GM21717 (cell line): ENCODE measurements at regions not wholly inside any gene's neighbourhood (a gene's known extent, or its start where the extent isn't known, plus 50 kb on each side); places are given as distances from the start of the nearest gene placed in this dataset.
"Not testable (repeated sequence)": the region's sequence is repeated elsewhere in the genome, so short reads cannot be mapped to it uniquely, and the experiment has no call there.

Experiments
- ATAC-seq: cut with Tn5 transposase; IDR thresholded peaks from one replicate; pipeline ENCODE4 v1.9.1; 2021; ENCODE audit warnings: mild to moderate bottlenecking, moderate library complexity; ENCODE audit not compliant: unreplicated experiment

DNA sequence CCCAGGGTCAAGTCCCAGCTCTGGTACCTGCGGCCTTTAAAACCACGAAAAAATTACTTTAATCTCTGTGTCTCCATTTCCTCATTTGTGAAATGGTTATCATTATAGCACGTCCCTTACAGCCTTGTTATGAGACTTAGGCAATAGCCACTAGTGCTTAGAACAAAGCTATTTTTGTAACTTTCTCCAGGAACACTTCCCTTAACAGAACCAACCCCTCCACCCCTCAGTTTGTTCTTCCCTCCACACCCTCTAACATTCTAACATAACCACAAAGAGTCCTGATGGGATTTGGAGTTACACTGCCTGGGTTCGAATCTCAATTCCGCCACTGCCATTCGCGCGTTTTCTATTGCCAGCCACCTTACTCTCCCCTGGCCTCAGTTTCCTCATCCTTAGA, 2777.4 kb upstream of the TPTE start:
- ATAC-seq, result not testable (repeated sequence)

GRCh38 chr21:7744406-7745099, 2776.8 kb upstream of the TPTE start:
- ATAC-seq, result peak; percentile 97

- ATAC-seq, result peak; percentile 62
These were observed 2776.3 kb upstream of the TPTE start for GRCh38 chr21:7745100-7745450.

GRCh38 chr21:7747964-7748363, 2773.4 kb upstream of the TPTE start:
- not testable (repeated sequence) for ATAC-seq

DNA sequence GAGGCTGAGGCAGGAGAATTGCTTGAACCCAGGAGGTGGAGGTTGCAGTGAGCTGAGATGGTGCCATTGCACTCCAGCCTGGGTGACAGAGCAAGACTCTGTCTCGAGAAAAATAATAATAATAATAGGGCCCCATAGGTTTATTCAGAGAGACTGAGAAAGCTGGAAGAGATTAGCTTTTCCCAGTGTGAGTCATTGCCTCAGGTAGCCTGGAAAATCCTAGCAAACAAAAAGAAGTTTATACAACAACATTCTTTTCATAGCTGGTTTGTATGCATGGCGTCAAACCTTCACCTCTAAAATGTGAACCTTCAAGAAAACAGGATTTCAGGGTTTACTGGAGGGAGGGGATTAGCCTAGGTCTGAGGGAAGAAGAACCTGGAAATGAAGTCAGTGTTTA, 2768.8 kb upstream of the TPTE start:
- ATAC-seq, result not testable (repeated sequence)

DNA sequence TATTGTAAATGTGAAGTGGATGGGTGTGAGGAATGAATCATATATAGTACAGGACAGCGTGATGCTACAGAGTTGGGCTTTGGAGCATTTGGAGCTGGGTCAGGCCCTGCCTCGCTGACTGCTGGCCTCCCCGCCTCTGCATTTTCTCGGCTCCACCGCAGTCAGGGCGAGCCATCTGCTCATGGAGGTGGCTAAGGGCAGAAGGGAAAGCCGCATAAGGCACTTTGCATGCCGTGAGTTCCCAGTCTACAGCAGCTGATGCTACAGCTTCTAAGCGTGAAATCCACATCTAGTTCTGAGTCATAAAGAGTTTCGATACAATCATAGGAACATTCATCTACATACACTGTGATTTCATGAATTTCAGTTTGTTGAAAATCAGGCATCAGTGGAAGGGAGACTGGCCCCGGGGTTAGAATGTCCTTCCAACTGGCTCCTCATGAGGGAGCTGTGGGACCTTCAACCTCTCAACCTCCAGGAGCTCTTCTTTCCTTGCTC, 2768.0 kb upstream of the TPTE start:
- peak; percentile 73 for ATAC-seq

DNA sequence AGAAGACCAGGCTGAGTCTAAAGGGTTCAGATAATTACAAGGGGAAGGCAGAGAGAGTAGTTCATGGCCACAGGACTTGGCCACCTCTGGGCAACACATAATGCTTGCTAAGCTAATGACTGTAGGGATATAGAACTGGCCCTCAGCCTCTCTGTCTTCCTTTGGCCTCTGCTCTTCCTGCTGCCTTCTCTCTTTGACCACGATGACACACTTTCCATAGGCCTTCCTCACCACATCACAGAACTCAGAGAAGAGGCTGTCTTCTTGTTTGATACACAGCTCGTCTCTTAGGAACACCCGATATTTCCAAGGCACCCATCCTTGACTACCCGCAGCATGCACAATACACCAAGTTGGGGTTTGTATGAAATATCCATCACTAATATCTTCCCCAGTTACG, 2751.4 kb upstream of the TPTE start:
- ATAC-seq, result not testable (repeated sequence)

DNA sequence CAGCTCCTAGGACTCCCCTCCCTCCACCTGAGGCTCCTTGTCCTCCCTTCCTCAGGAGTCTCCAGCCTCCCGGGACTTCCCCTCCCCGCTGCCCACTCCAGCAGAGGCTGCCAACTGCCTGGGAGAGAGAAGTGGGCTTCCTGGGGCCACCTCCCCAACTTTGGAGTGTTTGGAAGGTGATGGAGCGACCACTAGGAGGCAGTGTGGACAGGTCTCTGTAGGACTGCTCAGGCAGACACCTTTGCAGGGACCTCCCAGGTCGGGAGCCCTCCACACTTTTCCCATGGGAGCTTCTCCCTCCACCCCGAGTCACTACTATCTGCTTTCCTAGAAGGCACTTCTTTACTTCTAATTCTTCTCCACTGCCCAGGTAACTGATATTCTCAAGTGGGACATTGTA, 2747.2 kb upstream of the TPTE start:
- ATAC-seq, result not testable (repeated sequence)

GRCh38 chr21:7775327-7775984, 2745.9 kb upstream of the TPTE start:
- ATAC-seq, result not testable (repeated sequence)

DNA sequence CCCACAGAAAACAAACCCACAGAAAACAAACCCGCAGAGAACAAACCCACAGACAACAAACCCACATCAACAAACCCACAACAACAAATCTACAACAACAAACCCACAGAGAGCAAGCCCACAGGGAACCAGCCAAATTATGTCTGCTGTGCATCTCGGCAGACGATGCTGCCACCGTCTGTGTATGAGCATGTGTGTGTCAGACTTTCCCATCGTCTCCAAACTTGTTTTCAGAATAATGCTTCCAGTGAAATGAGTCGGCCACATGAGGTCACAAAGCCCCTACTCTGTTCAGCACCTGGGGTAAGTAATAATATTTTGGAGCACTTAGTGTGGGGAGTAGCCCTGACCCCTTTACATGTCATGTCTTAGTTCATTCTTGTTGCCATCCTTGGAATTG, 2745.3 kb upstream of the TPTE start:
- not testable (repeated sequence) for ATAC-seq

DNA sequence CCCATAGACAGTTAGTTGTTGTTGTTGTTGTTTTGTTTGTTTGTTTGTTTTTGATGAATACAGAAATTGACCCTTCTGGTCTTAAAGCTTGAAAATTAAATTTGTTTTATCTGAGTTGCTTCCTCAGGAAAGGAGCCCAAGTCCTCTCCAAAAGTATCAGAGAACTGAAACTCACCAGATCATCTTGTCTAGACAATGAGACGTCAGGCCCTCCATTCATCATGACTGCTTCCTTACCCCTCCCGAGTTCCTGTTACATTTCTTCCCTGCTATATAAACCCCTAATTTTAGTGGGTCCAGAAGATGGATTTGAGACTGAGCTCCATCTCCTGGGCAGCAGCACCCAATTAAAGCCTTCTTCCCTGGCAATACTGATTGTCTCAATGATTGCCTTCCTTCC, 2744.8 kb upstream of the TPTE start:
- not testable (repeated sequence) for ATAC-seq

DNA sequence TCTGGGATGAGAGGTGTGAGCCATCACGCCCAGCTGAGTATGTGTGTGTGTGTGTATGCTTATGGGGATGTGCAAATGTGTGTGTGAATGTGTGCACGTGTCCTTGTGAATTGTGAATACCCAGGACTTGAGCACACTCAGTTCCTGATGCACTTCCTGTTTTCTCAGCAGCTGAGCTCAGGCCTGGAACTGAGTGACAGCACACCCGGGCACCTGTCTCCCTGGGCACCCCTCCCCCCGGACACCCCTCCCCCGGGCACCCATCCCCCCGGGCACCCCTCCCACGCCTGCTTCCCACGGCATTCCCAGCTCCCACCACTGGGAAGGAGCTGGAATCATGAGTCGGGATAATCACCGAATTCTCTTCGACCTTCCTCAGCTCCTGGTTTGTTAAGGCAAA, 2744.1 kb upstream of the TPTE start:
- not testable (repeated sequence) for ATAC-seq

- not testable (repeated sequence) for ATAC-seq
These were observed 2733.8 kb upstream of the TPTE start for GRCh38 chr21:7787427-7788078.

DNA sequence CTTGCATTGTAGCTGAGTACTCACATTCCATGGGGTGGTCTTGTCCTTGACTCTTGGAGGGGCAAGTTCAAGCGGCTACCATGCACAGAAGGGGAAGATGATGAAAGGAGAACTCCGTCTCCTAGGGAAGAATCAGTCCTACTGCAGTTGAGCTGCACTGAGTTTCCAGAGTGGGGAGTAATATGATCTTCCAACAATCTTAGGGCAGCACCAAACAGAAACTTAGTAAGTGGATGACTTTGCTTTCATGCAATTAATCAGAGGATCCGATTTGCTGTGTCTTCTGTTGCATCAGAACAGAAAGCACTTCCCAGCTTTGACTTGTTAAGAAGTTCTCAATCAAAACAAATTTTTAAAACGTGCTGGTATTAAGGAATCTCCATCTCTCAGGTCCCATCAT, 2727.6 kb upstream of the TPTE start:
- ATAC-seq, result not testable (repeated sequence)

DNA sequence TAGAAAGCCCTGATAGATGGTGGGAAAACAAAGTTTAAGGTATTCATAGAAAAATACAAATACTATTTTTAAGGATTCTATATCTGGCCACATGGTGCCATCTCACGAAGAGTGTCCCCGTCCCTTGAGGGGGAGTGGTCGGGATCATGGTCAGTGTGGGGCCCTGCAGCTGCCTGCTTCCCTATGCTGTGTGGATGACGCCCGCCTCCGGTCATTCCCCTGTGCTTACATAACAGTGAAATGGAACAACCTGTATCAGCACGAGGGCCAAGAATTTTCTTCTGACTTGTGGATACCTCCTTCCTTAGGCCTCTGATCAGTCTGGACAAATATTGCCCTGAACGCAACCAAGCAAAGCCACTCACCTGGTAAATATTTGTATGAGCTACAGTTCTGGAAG, 2724.1 kb upstream of the TPTE start:
- ATAC-seq, result not testable (repeated sequence)

DNA sequence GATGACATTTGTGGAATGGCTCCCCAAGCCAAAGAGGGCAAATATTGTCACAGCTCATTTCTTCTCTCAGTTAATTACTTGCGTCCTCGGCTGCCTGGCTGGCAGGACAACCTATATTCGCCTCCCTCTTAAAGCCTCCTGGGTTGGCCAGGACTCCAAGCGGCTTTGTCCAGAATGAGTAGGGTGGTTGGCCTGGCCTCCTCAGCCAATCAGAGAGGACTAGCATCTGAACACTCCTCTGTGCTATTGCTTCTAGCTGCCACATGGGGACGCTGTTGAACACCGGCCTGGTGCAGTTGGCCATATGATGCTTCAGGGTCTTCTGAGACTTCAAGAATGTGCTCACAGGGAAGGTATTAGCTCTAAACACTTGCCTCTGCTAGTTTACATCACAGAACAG, 2722.9 kb upstream of the TPTE start:
- not testable (repeated sequence) for ATAC-seq

DNA sequence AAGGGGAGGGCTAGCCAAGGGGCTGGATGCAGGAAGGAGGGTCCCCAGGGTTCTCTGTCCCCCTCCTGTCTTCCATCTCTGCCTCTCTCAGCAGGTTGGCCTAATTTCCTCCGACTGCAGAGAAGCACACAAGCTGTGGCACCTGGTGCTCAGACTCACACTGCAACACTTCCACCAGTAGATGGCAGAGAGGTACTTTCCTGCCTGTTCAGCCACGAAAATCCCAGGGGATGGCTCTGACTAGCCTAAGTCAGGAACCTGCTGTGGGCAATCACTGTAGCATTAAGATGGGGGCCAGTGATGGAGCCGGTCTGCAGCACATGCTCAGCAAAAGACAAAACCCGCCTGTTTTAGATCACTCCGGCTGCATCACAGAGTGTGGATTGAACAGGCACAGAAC, 2721.7 kb upstream of the TPTE start:
- not testable (repeated sequence) for ATAC-seq

GRCh38 chr21:7813475-7813874, 2707.9 kb upstream of the TPTE start:
- ATAC-seq, result not testable (repeated sequence)

DNA sequence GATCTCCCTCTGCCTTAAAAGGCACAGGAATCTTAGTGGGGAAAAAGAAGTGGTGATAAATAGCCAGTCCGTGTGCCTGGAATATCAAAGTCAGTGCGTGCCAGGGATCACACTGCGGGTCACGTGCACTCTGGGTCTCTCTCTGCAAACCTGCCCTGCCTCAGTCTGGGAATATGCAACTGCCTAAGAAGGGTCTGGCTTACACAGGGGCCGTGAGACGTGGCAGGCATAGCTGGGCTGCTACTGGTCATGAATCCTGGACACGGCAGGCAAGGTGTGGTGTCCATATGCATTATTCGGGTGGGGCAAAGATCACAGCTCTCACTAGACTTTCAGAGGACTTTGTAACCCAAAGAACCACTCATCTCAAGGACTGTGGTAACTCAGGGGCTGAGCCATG, 2704.4 kb upstream of the TPTE start:
- ATAC-seq, result not testable (repeated sequence)

DNA sequence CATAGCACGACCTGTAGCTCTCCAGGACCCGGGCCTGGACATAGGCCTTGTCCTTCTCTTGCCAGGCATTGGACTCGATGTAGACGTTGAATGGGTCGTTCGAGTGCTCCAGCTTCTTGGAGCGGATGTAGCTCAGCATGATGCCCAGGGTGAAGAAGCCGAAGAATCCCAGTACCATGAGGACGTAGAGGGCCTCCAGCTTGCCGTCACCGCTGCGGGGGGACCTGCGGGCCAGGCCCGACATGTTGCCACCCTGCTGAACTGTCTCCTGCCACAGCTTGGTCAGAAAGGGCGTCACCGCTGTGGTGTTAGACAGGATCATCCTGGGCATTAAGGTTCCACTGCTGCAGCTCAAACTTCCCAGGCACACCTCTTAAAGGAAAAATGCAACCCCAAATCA, 2702.1 kb upstream of the TPTE start:
- ATAC-seq, result not testable (repeated sequence)

GRCh38 chr21:7825627-7826026, 2695.8 kb upstream of the TPTE start:
- ATAC-seq, result not testable (repeated sequence)

GRCh38 chr21:7826174-7826573, 2695.2 kb upstream of the TPTE start:
- not testable (repeated sequence) for ATAC-seq
